ENCODE measurements at regions not wholly inside any gene's neighbourhood (a gene's known extent, or its start where the extent isn't known, plus 50 kb on each side); places are given as distances from the start of the nearest gene placed in this dataset.
"Not testable (repeated sequence)": the region's sequence is repeated elsewhere in the genome, so short reads cannot be mapped to it uniquely, and the experiment has no call there.

GRCh38 chr7:110421490-110422241, 669.3 kb upstream of the LRRN3 start:
- DNase-seq (ENCODE audit: low read depth in 1 of 2, low spot score in 1 of 2) = no peak

DNA sequence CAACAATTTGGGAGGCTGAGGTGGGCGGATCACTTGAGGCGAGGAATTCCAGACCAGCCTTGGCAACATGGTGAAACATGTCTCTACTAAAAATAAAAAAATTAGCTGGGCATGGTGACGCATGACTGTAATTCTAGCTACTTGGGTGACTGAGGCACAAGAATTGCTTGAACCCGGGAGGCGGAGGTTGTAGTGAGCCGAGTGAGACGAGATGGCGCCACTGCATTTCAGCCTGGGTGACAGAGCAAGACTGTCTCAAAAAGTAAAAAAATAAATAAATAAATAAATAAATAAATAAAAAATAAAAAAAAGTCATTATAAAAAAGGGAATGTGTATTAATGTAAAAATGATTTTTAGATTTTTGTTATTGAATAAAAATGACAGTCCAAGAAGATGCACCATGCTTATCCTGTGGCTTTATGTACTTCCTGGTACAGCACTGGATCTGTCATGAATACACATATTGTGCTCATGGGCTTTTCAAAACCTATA, 658.8 kb upstream of the LRRN3 start:
- DNase-seq (ENCODE audit: low read depth in 1 of 2, low spot score in 1 of 2) = no peak

DNA sequence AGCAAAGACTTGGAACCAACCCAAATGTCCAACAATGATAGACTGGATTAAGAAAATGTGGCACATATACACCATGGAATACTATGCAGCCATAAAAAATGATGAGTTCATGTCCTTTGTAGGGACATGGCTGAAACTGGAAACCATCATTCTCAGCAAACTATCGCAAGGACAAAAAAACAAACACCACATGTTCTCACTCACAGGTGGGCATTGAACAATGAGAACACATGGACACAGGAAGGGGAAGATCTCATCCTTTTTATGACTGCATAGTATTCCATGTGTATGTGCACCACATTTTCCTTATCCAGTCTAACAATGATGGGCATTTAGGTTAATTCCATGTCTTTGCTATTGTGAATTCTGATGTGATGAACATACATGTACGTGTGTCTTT, 652.0 kb upstream of the LRRN3 start:
- DNase-seq (ENCODE audit: low read depth in 1 of 2, low spot score in 1 of 2) = not testable (repeated sequence)

DNA sequence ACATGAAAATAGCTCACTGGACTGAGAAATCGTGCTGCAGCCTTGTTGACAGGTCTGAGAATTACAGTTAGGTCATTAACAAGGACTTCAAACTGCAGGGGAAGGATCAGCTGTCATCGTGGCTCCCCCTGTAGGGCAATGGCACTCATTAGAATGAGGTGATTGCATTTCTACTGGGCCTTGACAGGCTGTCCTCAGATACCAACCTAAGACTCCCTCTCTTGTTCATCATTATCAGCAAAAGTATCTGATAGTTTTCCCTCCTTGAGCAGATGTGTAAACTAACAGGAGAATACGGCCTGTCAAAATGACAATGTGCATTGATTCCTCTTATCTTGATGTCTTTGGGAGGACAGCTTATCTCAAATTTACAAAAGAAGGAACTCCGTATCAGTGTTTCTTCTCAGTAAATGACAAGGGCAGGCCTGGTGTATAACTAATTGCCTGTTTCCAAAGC, 648.5 kb upstream of the LRRN3 start:
- no peak for DNase-seq (ENCODE audit: low read depth in 1 of 2, low spot score in 1 of 2)

DNA sequence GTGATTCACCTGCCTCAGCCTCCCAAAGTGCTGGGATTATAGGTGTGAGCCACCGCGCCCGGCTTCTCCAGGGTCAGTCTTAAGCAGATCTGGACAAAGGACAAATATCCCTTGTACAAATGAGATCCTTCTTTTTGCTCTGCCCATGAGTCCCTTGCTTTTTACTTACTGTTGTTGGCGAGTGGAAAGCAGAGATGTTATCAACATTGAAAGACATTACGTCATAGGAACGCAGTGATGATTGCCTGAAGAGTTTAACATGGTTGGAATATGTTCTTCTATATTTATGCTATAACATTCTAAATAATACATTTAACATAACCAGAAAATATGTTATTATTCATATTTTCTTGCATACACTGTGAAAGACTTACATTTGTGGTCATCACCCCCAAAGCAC, 644.3 kb upstream of the LRRN3 start:
- DNase-seq (ENCODE audit: low read depth in 1 of 2, low spot score in 1 of 2) = no peak

DNA sequence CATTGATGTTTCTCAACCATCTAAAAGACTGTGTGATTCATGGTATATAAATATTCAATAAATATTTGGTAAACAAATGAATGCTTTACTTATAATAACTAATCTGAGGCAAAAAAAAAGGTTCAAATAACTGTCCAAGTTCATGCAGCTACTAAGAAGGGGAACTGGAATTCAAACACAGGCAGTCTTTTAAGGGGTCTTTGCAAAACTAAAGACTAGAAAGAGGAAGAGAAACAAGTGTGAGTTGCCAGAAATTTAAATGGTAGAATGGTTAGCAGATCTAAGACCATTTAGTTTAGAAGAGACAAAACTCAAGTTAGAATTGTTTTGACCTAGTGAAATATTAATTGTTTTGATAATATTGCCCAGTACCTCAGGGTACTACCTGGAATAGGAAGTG, 642.0 kb upstream of the LRRN3 start:
- DNase-seq (ENCODE audit: low read depth in 1 of 2, low spot score in 1 of 2) = no peak

- DNase-seq (ENCODE audit: low read depth in 1 of 2, low spot score in 1 of 2) = no peak
Measured at GRCh38 chr7:110454713-110455112, 636.2 kb upstream of the LRRN3 start.

DNA sequence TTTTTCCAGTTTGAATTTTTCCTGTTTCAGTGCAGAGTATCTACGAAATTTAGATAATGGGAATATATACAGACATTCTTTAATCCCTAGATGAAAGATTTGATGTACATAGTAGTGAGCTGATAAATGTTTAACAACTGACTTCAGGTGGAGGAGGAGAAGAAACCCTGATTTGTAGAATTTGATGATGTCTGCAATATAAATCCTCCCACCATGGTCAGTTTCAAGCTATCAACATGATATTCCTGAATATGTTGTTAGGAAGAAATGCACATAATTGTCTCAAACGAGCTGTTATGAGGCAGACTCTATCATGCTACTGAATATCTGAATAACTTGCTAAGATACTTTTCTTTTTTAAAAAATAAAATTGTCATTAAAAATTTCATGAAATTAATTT, 629.3 kb upstream of the LRRN3 start:
- no peak for DNase-seq (ENCODE audit: low read depth in 1 of 2, low spot score in 1 of 2)

DNA sequence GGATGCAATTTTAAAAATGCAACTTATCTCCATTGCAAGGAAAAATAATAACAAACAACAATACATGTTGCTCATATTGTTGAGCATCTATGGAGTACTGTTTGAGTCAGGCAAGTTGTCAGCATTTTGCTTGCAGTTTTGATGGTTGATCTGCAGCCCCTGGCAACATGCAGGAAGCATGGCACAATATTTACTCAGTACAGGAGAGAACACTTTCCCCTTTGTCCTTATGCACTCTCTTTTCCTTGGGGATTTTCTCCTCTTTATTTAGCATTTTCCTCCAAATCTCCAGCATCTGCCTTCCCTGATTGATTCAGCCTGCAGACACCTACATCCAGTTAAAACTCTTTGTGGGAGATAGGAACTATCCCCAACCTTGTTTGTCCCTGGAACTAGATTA, 620.5 kb upstream of the LRRN3 start:
- DNase-seq (ENCODE audit: low read depth in 1 of 2, low spot score in 1 of 2) = no peak

DNA sequence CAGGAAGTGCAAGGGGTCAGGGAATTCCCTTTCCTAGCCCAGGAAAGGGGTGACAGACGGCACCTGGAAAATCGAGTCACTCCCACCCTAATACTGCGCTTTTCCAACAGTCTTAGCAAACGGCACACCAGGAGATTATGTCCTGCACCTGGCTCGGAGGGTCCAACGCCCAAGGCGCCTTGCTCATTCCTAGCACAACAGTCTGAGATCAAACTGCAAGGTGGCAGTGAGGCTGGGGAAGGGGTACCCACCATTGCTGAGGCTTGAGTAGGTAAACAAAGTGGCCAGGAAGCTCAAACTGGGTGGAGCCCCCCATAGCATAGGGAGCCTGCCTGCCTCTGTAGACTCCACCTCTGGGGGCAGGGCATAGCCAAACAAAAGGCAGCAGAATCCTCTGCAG, 618.5 kb upstream of the LRRN3 start:
- DNase-seq (ENCODE audit: low read depth in 1 of 2, low spot score in 1 of 2) = not testable (repeated sequence)

- no peak for DNase-seq (ENCODE audit: low read depth in 1 of 2, low spot score in 1 of 2)
Measured at GRCh38 chr7:110480964-110481363, 610.0 kb upstream of the LRRN3 start.

DNA sequence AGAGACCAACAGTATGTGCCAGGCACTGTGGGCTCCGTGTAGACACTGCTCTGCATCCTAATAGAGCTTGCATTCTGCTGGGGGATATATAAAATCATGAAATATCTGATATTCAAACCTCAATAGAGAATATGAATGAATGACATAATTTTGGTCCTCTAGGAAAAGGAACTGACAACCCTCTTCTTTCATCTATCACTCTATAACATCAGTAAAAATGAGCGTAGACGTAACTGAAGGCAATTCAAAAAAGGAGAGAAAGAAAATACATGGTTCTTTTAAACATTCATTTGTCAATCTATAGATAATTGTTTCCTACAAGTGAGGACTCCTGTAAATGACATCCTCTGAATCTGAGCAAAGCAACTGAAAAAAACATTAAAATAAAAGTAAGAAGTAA, 607.4 kb upstream of the LRRN3 start:
- DNase-seq (ENCODE audit: low read depth in 1 of 2, low spot score in 1 of 2) = no peak

DNA sequence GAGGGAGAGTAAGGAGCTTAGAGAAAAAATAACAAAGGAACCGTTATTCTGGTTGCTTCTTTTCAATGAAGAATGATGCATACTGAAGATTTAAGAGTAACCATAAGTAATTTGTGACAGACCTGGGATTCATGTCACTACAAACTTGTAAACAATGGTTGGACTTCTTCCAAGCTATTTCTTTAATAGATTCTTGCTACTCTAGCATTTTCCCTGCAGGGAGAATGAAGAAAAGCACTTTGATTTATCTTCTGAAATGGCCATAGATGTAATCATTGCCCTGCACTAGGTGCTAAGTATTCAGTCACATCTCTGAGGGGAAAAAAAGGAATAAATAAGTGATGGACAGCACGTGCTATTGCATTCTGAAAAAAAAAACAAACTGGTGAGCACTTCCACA, 606.6 kb upstream of the LRRN3 start:
- no peak for DNase-seq (ENCODE audit: low read depth in 1 of 2, low spot score in 1 of 2)

- no peak for DNase-seq (ENCODE audit: low read depth in 1 of 2, low spot score in 1 of 2)
Measured at GRCh38 chr7:110486549-110486948, 604.4 kb upstream of the LRRN3 start.

GRCh38 chr7:110502888-110503465, 588.0 kb upstream of the LRRN3 start:
- no peak for DNase-seq (ENCODE audit: low read depth in 1 of 2, low spot score in 1 of 2)

- DNase-seq (ENCODE audit: low read depth in 1 of 2, low spot score in 1 of 2) = no peak
Measured at GRCh38 chr7:110507369-110507768, 583.6 kb upstream of the LRRN3 start.

DNA sequence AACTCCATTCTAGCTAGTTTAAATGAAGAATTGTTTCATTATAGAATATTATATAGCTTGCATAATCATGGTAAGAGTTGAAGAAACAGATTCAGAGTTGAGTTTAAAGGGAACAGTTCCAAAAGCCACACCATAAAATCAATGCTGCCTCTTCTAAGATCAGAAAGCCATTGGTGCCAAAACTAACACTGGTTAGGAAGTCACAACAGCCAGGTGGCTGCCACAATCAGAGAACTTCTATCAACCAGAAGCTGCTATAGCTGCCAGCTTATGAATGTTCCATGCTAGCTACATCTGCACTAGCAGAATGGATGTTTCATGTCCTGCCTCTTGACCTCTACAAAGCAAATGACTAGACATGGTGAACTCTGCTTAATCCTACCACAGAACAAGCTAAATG, 583.1 kb upstream of the LRRN3 start:
- DNase-seq (ENCODE audit: low read depth in 1 of 2, low spot score in 1 of 2) = no peak

DNA sequence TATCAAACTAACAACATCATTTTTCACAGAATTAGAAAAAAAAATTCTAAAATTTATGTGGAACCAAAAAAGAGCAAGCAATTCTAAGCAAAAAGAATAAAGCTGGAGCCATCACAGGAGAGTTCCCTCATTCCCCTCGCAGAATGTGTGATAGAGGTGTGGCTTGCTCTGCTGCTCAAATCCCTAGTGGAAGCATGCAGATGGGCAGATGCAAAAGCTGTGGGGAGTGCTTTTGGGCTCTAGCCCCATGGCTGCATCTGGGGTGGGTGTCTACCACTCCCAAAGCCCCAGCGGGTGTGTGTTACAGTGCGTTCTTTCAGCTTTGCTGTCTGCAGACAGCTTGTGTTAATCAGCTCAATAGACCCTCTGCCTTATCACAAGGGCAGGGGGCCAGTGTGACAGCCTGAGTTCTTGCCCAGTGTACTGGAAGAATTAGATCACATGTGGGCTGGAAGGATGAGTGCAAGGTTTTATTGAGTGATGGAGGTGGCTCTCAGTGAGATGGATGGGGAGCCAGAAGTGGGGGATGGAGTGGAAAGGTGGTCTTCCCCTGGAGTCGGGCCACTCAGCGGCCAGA, 575.9 kb upstream of the LRRN3 start:
- DNase-seq (ENCODE audit: low read depth in 1 of 2, low spot score in 1 of 2) = not testable (repeated sequence)

GRCh38 chr7:110519851-110520250, 571.1 kb upstream of the LRRN3 start:
- no peak for DNase-seq (ENCODE audit: low read depth in 1 of 2, low spot score in 1 of 2)

GRCh38 chr7:110521357-110521911, 569.5 kb upstream of the LRRN3 start:
- no peak for DNase-seq (ENCODE audit: low read depth in 1 of 2, low spot score in 1 of 2)

- DNase-seq (ENCODE audit: low read depth in 1 of 2, low spot score in 1 of 2) = no peak
Measured at GRCh38 chr7:110522061-110522760, 568.7 kb upstream of the LRRN3 start.
